ENCODE measurements at regions not wholly inside any gene's neighbourhood (a gene's known extent, or its start where the extent isn't known, plus 50 kb on each side); places are given as distances from the start of the nearest gene placed in this dataset.

GRCh38 chr5:171682801-171683200 is 102.8 kb upstream of the SMIM23 start:
- TF ChIP-seq, protein P1, sequence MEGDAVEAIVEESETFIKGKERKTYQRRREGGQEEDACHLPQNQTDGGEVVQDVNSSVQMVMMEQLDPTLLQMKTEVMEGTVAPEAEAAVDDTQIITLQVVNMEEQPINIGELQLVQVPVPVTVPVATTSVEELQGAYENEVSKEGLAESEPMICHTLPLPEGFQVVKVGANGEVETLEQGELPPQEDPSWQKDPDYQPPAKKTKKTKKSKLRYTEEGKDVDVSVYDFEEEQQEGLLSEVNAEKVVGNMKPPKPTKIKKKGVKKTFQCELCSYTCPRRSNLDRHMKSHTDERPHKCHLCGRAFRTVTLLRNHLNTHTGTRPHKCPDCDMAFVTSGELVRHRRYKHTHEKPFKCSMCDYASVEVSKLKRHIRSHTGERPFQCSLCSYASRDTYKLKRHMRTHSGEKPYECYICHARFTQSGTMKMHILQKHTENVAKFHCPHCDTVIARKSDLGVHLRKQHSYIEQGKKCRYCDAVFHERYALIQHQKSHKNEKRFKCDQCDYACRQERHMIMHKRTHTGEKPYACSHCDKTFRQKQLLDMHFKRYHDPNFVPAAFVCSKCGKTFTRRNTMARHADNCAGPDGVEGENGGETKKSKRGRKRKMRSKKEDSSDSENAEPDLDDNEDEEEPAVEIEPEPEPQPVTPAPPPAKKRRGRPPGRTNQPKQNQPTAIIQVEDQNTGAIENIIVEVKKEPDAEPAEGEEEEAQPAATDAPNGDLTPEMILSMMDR (IDR thresholded peaks at IDR 0.05; ENCODE audit: insufficient read depth, low read length, poor library complexity, severe bottlenecking) = no peak
- Histone ChIP-seq H3K27me3 (ENCODE audit: control insufficient read depth, insufficient read depth, low read length) (peaks cover 4% of the 10 kb centered on the region), H3K4me3 (ENCODE audit: low read depth, low read length) (no peak overlapping the region), H3K36me3 (ENCODE audit: control insufficient read depth, insufficient read depth, low read length) (no peaks in the 10 kb centered on the region)
- DNase-seq (ENCODE audit: low read depth) = no peak

DNA sequence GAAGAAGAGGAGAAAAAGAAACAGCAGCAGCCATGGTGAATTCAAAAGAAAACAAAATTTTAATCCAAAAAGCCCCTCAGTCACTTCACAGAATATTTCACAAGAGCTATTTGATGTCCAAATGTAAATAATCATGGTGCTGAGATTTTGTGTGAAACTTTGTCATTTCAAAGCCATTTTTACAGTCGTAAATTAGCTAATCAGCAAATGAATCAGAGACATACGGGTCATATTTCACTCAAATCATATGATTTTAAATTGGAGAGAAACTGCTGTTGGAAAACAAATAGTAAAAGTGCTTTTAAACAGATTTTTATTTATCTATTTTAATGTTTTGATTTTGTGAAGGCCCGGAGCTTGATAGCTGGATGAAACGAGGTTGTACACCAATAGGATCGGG is 101.4 kb upstream of the SMIM23 start:
- TF ChIP-seq, protein P1 (IDR thresholded peaks at IDR 0.05; ENCODE audit: insufficient read depth, low read length, poor library complexity, severe bottlenecking) = no peak
- no peaks in the 10 kb centered on the region for H3K36me3 ChIP-seq (ENCODE audit: control insufficient read depth, insufficient read depth, low read length)
- no peak overlapping the region for H3K4me3 ChIP-seq (ENCODE audit: low read depth, low read length)
- DNase-seq (ENCODE audit: low read depth) = no peak
- H3K27me3 ChIP-seq (ENCODE audit: control insufficient read depth, insufficient read depth, low read length) = peaks cover 4% of the 10 kb centered on the region

DNA sequence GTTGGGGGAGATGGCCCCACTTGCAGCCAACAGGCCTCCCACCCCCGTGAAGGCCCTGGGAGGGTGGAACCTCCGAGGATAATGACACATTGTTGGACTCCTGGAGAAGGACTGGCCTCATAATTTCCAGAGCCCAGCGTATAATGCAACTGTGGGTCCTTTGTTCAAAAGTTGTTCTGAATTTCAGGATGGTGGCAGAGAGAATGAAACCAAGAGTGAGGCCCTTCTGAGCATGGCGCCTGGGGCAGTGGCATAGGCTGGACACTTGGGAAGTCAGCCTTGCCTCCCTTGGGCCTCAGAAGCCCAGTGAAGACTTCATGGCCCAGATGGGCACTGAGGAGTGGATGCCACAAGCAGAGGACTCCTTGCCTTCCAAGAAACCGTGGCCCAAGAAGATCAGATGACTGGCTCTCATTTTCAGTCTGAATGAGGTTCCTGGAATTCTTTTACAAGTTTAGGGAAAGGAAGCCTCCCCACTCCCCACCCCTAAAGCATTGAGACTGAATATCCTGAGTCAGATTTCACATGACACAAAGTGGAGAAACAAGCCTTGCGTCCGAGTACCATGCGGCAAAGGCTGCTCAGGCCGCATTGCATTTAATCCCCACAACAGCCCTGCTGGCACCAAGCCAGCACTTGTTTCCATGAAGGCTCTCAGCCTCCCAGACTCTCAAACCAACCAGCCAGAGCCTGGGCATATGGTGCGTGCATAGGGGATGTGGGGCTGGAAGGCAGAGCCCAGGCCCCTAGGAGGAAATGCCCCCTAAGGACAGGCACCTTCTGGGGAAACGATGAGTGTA is 96.7 kb upstream of the SMIM23 start:
- no peak for DNase-seq (ENCODE audit: low read depth)
- TF ChIP-seq, protein P1 (IDR thresholded peaks at IDR 0.05; ENCODE audit: insufficient read depth, low read length, poor library complexity, severe bottlenecking) = no peak
- H3K27me3 ChIP-seq (ENCODE audit: control insufficient read depth, insufficient read depth, low read length) = no peaks in the 10 kb centered on the region
- H3K36me3 ChIP-seq (ENCODE audit: control insufficient read depth, insufficient read depth, low read length) = no peaks in the 10 kb centered on the region
- no peak overlapping the region for H3K4me3 ChIP-seq (ENCODE audit: low read depth, low read length)

DNA sequence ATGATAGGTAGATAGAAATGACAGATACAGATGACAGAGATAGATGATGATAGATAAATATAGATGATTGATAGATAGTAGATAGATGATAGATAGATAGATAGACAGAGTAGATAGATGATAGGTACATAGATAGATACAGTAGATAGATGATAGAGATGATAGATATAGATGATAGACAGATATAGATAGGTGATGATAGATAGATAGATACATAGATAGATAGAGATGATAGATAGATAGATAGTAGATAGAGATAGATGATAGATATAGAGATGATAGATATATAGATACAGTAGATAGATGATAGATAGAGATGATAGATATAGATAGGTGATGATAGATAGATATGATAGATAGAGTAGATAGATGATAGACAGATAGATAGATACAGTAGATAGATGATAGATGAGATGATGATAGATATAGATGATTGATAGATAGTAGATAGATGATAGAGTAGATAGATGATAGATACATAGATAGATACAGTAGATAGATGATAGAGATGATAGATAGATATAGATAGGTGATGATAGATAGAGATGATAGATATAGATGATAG is 95.7 kb upstream of the SMIM23 start:
- no peak for DNase-seq (ENCODE audit: low read depth)
- Histone ChIP-seq H3K27me3 (ENCODE audit: control insufficient read depth, insufficient read depth, low read length) (no peaks in the 10 kb centered on the region), H3K4me3 (ENCODE audit: low read depth, low read length) (no peak overlapping the region), H3K36me3 (ENCODE audit: control insufficient read depth, insufficient read depth, low read length) (no peaks in the 10 kb centered on the region)
- TF ChIP-seq, protein P1 (IDR thresholded peaks at IDR 0.05; ENCODE audit: insufficient read depth, low read length, poor library complexity, severe bottlenecking) = no peak

GRCh38 chr5:171692107-171692506 is 93.5 kb upstream of the SMIM23 start:
- no peaks in the 10 kb centered on the region for H3K36me3 ChIP-seq (ENCODE audit: control insufficient read depth, insufficient read depth, low read length)
- DNase-seq (ENCODE audit: low read depth) = no peak
- H3K4me3 ChIP-seq (ENCODE audit: low read depth, low read length) = no peak overlapping the region
- TF ChIP-seq, protein P1 (IDR thresholded peaks at IDR 0.05; ENCODE audit: insufficient read depth, low read length, poor library complexity, severe bottlenecking) = no peak
- H3K27me3 ChIP-seq (ENCODE audit: control insufficient read depth, insufficient read depth, low read length) = no peaks in the 10 kb centered on the region
